Erythroblast (primary cell): ENCODE measurements at regions not wholly inside any gene's neighbourhood (a gene's known extent, or its start where the extent isn't known, plus 50 kb on each side); places are given as distances from the start of the nearest gene placed in this dataset.

Source experiments
- GATA1 ChIP-seq: IDR thresholded peaks from 2 replicates; pipeline ENCODE4 v1.6.1; 2011; ENCODE audit warnings: low read depth, mild to moderate bottlenecking, control low read depth, low read length, moderate library complexity
- POLR2A ChIP-seq: IDR thresholded peaks from 2 replicates; pipeline ENCODE4 v1.6.1; 2011; ENCODE audit warnings: mild to moderate bottlenecking, low read length

DNA sequence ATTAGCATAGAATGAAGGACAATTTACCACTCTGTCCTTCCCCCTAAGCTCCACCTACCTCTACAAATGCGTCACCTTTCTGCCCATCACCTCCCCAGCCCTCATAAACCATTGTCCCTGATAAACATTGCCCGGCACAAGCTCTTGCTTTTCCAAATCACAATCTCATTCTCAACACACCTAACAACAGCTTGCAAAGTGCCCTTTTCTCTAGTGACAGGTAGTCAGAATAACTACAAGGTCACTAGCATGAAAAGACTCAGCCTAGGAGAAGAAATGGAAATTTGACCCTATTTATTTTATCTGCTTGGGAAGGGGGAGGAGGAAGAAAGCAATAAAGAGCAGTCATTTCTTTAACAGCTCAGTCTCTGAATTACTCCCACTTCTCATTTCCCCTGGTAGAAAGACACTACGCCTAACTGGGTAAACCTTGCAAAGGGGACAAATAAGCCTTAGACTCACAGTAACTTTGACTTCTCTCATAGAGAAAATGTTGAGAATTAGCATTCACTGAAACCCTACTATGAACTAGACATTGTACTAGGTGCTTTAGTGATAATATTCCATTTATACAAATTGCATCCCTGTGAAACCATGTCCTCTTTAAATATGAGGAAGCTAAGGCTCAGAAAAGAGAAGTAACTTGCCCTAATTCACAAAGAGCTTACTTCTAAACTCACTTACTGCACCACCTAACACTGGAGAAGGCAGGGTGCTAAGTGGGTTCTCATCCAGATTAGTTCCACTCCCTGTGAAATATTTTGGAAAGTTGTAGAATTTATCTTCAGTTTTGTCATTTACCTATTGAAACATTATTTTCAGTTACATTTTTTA, 116.2 kb upstream of the FNDC3A start:
- TF ChIP-seq POLR2A: no peak
- no peak for TF ChIP-seq GATA1
